HG03439 (cell line): ENCODE measurements at regions not wholly inside any gene's neighbourhood (a gene's known extent, or its start where the extent isn't known, plus 50 kb on each side); places are given as distances from the start of the nearest gene placed in this dataset.
A peak's percentile ranks its signal among the peaks of the same experiment; 100 is the strongest.

Source experiments
- ATAC-seq: cut with Tn5 transposase; IDR thresholded peaks from one replicate; pipeline ENCODE4 v1.9.1; 2021; ENCODE audit warnings: mild to moderate bottlenecking, moderate library complexity; ENCODE audit not compliant: unreplicated experiment

GRCh38 chr18:64474255-64474654 is 325.4 kb upstream of the LINC00305 start:
- ATAC-seq, result no peak

- ATAC-seq, result no peak
Measured at GRCh38 chr18:64449434-64449833, 300.5 kb upstream of the LINC00305 start.

- ATAC-seq, result no peak
Measured at GRCh38 chr18:64444819-64445218, 295.9 kb upstream of the LINC00305 start.

GRCh38 chr18:64438178-64438577 is 289.3 kb upstream of the LINC00305 start:
- no peak for ATAC-seq

- ATAC-seq, result no peak
Measured at GRCh38 chr18:64436111-64436510, 287.2 kb upstream of the LINC00305 start.

- ATAC-seq, result no peak
Measured at GRCh38 chr18:64419156-64419555, 270.3 kb upstream of the LINC00305 start.

GRCh38 chr18:64416990-64417389 is 268.1 kb upstream of the LINC00305 start:
- ATAC-seq, result no peak

- ATAC-seq, result no peak
Measured at GRCh38 chr18:64415218-64415617, 266.3 kb upstream of the LINC00305 start.

- no peak for ATAC-seq
Measured at GRCh38 chr18:64410685-64411084, 261.8 kb upstream of the LINC00305 start.

GRCh38 chr18:64409511-64409910 is 260.6 kb upstream of the LINC00305 start:
- peak; percentile 64 for ATAC-seq

- ATAC-seq, result no peak
Measured at GRCh38 chr18:64407606-64408005, 258.7 kb upstream of the LINC00305 start.

GRCh38 chr18:64405161-64405560 is 256.3 kb upstream of the LINC00305 start:
- no peak for ATAC-seq

- no peak for ATAC-seq
Measured at GRCh38 chr18:64403784-64404503, 255.1 kb upstream of the LINC00305 start.

- ATAC-seq, result no peak
Measured at GRCh38 chr18:64402636-64403035, 253.7 kb upstream of the LINC00305 start.

- no peak for ATAC-seq
Measured at GRCh38 chr18:64401268-64402060, 252.6 kb upstream of the LINC00305 start.

- no peak for ATAC-seq
Measured at GRCh38 chr18:64399566-64399965, 250.7 kb upstream of the LINC00305 start.

- ATAC-seq, result no peak
Measured at GRCh38 chr18:64398320-64398719, 249.4 kb upstream of the LINC00305 start.

- ATAC-seq, result no peak
Measured at GRCh38 chr18:64392202-64392601, 243.3 kb upstream of the LINC00305 start.

- ATAC-seq, result no peak
Measured at GRCh38 chr18:64384101-64384500, 235.2 kb upstream of the LINC00305 start.

- ATAC-seq, result peak; percentile 97
Measured at GRCh38 chr18:64380117-64380516, 231.2 kb upstream of the LINC00305 start.

GRCh38 chr18:64379662-64380061 is 230.8 kb upstream of the LINC00305 start:
- ATAC-seq, result no peak

GRCh38 chr18:64377446-64377845 is 228.6 kb upstream of the LINC00305 start:
- no peak for ATAC-seq
